Dermis blood vessel endothelial cell (primary cell): ENCODE measurements at regions not wholly inside any gene's neighbourhood (a gene's known extent, or its start where the extent isn't known, plus 50 kb on each side); places are given as distances from the start of the nearest gene placed in this dataset.
"Not testable (repeated sequence)": the region's sequence is repeated elsewhere in the genome, so short reads cannot be mapped to it uniquely, and the experiment has no call there.

Source experiments
- DNase-seq: peaks from one replicate; pipeline ENCODE4 v3.0.0; 2010

DNA sequence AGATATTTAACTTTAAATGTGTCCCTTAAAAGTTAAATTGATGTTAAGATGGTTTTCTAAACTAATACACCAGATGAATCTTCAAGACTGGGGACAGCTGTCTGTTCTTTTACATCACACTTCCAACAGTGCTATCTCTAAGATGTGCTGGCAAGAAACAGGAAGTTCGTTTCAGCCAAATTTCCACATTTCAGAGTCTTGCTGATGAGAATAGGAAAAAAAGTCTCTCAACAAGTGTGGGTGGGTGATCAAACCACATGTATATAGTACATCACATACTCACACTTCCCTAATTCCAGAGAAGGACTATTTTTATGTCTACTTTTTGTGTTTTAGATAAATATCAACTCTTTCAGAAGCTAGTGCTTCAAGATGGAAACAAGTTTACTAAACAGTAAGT lies 1712.8 kb upstream of the TMEFF2 start:
- no peak for DNase-seq

DNA sequence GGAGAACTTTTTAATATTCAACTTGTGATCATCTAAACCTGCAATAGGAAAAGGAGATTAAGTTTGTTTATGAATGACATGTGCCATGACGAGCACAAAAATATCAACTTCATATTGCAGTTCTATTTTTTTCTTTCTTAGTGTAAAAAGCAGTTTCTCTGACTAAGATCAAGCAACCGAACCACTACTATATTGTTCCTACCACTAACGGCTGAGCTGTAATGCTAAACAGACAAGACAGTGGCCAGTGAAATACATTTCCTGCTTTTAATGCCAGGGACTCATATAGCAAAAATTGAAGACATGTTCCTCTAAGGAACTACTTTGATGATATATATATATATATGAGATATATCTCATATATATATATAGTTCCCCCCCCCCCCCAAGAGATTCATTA lies 1705.6 kb upstream of the TMEFF2 start:
- DNase-seq = no peak

DNA sequence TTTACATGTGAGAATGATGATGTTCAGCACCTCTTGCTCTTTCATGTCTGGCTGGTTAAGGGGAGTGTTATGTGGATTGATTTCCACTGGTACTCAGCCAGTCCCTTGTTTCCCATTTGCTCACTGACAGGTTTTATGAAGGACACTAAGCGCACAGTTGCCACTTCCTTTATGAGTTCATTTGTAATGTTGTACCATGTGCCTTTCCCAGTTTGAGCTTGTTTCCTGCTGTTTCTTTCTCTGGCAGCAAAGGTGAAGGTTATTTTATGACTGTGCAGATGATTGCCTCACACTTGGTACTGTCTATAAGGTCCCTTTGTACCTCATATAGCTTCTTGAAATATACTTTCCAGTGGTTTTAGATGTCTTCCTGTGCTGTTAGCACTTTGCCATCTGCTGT lies 1700.5 kb upstream of the TMEFF2 start:
- peak; percentile 6 for DNase-seq

DNA sequence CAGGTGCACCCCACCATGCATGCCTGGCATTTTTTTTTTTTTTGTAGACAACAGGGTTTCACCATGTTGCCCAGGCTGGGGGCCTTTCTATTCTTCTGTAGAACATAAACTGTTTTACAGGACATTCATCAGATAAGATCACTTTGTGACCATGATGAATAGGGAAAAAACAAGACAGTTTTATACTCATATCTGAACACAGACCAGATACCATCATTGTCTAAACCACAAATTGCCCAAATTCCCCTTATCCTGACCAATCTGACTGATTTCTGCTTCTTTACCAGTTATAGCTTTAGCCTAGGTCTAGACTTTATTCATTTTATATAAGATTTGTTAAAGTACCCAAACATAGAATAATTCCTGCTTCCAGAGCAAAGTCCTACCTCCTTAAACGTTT lies 1699.3 kb upstream of the TMEFF2 start:
- DNase-seq = no peak

DNA sequence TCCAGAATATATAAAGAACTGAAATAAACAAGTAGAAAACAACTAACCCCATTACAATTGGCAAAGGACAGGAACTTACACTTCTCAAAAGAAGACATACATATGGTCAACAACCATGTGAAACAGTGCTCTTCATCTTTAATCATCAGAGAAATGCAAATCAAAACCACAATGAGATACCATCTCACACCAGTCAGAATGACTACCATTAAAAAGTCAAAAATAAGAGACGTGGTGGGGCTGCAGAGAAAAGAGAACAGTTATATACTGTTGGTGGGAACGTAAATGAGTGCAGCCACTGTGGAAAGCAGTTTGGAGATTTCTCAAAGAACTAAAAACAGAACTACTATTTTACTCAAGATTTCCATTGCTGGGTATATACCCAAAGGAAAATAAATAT lies 1696.3 kb upstream of the TMEFF2 start:
- DNase-seq = no peak

DNA sequence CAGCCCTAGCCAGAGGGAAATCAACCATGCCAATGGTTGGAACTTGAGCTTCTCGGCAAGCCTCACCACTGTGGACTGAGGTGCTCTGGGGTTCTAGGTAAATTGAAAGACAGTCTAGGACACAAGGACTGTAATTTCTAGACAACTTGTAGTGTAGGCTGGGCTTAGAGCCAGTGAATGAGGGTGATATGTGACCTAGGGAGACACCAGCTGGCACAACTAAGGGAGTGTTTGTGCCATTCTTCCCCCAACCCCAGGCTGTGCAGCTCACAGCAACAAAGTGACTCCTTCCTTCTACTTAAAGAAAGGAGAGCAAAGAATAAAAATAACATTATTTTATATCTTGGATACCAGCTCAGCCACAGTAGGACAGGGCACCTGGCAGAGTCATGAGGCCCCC lies 1690.7 kb upstream of the TMEFF2 start:
- DNase-seq = peak; percentile 12

DNA sequence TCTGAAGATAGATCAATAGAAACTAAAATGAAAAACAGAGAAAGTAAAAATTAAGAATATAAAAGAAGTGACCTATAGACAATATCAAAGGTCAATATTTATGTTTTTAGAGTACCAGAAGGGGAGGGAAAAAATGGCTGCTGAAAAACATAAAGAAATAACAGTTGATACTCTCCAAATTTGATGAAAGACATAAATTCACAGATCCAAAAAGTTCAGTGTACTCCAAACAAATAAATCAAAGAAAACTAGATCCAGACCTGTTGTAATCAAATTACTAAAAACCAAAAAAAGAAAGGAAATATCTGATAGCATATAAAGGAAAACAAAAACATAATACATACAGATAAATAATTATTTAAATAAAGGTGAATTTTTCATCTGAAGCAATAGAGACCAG lies 1689.1 kb upstream of the TMEFF2 start:
- no peak for DNase-seq

DNA sequence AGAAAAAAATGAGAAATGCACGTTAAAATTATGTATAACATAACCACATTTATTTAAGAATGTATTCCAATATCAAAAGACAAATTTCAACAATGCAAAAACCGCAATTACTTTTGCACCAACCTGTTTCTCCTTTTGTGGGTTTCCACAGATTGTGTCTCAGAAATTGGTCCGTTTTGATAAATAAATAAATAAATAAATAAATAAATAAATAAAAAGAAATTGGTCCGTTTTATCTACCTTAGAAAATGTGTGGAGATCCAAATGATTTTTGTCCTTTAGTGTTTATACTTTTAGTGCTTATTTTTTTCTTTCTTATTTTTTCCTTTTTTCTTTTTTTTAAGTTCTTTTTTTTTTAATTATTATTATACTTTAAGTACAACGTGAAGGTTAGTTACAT lies 1682.2 kb upstream of the TMEFF2 start:
- DNase-seq = no peak

DNA sequence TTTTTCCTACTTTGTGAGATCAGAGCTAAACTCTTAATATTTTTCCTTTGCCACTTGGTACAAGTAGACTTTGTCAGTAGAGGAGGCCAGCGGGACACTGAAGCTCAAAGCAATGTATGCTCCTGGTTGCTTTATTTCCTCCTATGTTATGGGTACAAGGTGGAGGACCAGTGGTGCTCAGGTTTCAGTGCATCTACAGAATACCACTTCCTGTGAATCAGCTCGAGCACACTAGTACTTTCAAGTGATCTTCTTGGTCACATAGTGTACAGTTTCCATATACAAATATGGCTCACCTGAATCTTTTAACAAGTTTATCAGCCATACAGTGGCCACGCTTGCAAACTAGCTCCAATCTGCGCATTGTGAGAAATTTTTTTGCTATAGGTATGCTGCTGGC lies 1674.8 kb upstream of the TMEFF2 start:
- no peak for DNase-seq

DNA sequence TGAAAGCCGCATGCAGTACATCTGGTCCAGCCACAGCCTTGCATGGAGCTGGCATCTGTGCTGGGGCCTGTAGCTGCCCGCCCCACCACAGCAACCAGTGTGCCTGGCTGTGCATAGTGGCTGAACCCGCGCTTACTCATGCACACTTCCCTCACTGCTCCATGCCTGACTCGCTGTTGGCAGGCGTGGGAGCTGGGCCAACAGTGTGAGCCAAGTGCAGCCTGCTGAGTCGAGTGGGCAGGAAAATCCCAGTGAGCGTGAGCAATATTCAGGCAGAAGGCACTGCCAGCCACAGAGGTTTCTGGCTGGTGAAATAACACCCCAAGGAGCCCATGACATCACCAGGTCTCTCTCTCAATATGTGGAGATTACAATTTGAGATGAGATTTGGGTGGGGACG lies 1674.1 kb upstream of the TMEFF2 start:
- DNase-seq = no peak

DNA sequence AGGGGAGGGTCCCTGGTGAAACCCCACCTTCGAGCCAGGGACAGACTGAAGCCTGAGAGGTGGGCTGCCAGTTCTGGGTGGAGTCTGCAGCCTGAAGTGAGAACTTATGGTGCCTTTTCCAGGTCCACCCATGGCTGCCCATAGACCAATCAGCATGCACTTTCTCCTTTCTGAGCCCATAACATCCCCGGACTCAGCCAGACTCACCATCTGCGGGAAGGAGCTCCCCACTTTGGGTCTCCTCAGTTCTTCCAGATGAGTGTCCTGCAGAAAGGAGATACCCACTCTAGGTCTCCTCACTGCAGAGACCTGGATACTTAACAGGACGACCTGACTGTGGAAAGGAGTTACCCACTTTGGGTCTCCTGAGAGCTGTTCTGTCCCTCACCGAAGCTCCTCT lies 1673.4 kb upstream of the TMEFF2 start:
- DNase-seq = no peak

DNA sequence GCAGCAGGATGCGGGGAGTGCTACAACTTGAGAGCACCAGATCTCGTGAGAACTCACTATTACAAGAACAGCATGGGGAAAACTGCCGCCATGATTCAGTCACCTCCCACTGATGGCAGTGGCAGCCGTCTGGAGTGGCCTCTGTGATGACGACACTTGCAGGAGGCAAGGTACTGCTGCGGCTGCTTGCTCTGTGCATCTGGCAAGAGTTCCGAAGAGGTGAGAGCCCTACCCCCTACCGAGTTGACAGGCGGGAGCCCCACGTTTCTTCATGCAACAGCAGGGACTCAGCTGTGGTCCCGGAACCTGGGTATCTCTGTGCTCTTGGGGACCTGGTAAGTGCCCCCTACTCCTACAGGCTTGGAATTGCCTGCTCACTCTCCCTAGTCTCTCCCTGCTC lies 1672.7 kb upstream of the TMEFF2 start:
- DNase-seq = no peak

DNA sequence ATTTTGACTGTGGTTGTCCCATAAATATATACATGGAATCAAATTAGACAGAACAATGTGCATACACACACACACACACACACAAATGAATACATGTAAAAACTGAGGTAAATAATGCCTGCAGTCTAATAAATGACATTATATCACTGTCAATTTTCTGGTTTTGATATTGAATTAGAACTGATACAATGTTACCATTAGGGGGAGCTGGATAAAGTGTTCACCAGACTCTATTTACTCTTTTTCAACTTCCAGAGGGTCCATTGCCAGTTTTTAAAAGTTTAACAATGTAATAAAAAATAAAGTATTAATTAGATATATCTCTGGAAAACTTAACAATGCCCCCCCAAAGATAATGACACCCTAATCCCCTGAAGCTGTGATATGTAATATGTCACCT lies 1666.8 kb upstream of the TMEFF2 start:
- DNase-seq = no peak

DNA sequence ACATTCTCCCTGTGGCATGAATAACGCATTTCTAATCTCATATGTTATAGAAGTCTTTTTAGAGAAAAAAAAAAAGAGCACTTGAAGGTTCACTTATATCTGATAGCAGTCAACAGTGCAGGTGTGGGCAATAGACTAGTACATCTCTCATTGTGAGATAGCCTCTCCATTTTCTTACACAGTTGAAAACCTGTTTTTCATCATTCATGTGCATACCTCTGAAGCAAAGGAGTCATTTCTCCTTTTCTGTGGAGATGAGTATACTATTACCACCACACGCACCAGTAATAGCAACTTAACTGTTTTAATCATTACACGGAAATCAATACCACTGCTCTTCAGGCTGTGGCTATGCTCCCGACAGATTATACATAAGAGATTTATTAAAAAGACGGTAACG lies 1653.3 kb upstream of the TMEFF2 start:
- DNase-seq = no peak

DNA sequence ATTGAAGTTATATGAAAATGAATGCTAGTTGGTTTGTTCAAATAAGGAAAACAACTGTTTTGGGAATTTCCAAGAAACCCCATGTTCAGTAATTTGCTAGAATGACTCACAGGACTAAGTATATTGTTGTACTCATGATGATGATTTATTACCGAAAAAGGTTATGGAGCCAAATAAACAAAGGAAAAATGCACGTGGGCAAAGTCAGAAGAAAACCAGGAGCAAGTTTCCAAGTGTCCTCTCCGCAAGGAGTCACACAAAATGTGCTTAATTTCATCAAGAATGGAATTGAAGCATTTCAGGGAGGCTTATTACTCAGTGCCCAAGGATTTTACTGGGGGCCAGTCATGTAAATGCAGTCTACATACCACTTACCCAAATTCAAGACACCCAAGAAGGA lies 1652.4 kb upstream of the TMEFF2 start:
- peak; percentile 72 for DNase-seq

DNA sequence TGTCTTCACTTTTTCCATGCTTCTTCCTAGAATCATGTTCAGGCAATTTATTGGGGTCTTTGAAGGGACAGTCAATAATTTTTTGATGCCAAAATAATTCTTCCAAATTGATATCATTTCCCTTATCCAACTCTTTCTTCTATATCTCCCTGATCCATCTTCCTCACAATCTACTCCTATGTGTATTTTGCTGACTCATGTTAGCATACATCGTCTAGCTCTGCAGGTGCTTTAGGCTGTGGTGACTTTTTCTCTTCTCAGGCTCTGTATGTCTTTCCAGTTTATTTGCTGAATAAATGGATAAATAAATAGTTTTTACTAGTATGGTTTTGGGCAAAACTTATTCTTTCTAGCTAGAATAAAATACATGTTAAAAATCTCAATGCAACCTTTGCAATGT lies 1650.9 kb upstream of the TMEFF2 start:
- DNase-seq = no peak

DNA sequence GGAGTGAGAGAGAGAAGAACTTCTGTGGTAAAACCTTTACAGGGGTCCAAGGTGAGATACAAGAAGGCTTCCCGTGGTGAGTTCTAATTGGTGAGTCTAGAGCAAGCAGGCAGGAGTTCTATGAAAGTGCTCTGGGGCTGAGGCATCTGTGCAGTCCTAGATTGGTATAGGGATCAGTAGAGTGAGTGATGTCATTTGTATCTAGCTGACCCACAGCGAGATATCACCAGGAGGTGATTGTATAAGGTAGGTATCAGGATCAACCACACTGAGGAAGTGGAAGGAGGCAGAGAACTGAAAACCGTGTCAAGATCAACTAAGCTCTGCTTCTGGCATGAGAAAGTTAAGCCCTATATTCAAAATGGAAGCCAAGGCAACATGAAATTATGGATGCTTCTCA lies 1648.9 kb upstream of the TMEFF2 start:
- DNase-seq = no peak

DNA sequence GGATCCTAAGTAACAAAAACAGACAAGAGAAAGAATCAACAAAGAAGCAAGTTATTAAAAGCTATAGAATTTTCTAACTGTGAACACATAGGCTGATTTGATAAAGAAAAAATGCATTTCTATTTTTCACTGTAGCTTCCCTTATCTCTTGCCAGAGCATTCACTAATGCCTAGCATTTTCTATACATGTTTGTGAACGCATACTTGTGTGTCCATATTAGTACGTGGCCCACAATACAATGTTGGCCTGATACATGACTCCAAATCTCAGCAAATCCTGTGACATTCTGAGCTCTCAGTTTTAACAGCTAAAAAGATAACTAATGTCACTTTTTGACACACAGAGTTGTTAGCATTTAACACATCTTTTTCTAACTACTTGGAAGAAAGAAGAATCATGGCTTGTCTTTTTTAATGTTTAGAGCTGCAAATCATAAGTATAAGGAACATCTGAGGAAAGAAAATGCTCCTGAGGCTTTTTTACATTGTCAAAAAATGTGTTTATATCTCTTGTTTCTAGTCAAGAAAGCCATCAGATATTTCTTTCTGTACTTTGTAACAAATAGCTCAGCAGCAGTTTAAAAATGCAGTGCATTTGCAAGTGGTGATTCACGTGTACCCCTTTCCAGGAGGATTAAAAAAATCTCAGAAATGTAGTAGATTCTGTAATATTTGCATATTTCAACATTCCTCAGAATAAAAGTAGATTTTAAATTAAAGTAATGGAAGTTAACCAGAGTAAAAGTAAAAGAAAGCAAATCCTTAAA lies 1646.8 kb upstream of the TMEFF2 start:
- DNase-seq = no peak

DNA sequence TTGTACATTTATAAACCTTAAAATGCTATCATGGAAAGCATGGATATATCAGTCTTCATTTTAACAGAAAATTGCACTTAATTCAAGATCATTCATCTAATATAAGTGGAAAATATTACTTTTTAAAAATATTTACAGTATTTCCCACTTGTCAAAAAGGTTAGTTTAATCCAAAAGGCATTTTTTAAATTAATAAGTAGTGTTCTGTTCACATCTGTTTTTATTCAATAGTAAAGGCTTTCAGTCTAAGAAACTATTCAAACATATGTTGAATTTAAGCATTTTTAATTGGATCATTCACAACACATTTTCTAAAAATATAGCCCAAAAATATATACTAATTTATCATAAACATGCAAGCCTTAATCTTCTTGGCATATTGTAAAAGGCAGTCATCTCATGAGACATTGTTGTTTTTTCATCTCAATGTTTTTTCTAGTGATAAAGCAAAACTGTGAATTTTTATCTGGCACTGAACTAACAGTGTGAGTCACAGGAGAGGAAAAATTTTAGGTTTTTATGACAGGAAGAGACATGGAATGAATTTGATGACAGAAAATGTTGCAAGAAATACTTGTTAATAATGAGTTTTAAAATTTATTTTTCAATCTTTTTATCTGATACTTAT lies 1642.5 kb upstream of the TMEFF2 start:
- DNase-seq = peak; percentile 47

DNA sequence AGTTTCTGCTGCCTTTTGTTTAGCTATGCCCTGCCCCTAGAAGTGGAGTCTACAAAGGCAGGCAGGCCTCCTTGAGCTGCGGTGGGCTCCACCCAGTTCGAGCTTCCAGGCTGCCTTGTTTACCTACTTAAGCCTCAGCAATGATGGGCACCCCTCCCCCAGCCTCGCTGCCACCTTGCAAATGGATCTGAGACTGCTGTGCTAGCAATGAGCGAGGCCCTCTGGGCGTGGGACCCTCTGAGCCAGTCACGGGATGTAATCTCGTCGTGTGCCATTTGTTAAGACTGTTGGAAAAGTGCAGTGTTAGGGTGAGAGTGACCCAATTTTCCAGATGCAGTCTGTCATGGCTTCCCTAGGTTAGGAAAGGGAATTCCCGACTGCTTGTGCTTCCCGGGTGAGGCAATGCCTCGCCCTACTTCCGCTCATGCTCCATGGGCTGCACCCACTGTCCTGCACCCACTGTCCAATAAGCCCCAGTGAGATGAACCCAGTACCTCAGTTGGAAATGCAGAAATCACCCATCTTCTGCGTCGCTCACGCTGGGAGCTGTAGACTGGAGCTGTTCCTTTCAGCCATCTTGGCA lies 1641.8 kb upstream of the TMEFF2 start:
- DNase-seq = not testable (repeated sequence)

DNA sequence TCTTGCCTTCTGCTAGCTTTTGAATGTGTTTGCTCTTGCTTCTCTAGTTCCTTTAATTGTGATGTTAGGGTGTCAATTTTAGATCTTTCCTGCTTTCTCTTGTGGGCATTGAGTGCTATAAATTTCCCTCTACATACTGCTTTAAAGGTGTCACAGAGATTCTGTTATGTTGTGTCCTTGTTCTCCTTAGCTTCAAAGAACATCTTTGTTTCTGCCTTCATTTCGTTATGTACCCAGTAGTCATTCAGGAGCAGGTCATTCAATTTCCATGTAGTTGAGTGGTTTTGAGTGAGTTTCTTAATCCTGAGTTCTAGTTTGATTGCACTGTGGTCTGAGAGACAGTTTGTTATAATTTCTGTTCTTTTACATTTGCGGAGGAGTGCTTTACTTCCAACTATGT lies 1639.2 kb upstream of the TMEFF2 start:
- peak; percentile 8 for DNase-seq

DNA sequence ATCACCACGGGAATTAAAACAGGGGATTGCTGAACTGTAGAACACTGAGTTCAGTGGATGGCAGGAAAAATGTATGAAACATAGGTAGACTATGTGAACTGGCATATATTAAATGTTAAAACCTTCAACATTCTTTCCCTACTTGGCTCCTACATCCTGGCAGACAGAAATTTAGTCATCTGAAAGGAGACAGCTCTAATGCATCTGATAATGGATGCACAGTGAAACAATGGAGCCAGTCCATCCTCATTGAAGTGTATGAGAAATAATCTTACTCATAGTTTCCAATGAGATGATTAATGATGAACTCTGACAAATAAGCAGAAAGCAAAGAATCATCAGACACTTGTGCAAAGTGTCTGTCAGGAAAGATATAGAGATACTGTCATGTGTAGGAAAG lies 1629.7 kb upstream of the TMEFF2 start:
- peak; percentile 58 for DNase-seq

DNA sequence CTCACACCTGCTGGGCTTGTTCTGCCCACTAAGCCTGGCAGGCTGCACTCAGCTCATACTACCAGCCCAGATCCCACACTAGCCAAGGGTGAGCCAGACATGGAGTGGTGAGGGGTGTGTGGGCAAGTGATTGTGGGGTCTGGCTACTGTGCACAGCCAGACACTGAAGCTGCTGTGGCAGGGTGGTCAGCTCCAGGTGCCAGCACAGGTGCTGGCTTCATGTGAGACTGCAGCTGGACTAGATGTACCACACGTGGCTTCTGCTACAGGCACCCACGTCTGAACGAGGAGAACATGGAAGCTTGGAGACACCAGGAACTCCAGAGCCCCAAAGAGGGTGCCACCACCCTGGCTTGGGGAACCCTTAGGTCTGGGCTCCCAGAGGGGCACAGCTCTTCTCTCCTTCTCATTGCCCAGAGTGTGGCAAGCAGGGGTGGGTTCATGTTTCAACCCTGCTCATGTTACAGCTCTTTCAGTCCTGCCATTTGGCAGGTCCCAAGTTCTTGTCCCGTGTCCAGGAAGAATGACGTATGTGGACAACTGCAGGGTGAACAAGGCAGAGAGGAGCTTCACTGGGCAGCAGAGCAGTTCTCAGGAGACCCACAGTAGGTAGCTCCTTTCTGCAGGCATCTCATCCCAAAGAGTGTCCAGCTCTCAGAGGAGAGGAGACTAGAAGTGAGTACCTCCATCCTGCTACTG lies 1624.2 kb upstream of the TMEFF2 start:
- DNase-seq = no peak

DNA sequence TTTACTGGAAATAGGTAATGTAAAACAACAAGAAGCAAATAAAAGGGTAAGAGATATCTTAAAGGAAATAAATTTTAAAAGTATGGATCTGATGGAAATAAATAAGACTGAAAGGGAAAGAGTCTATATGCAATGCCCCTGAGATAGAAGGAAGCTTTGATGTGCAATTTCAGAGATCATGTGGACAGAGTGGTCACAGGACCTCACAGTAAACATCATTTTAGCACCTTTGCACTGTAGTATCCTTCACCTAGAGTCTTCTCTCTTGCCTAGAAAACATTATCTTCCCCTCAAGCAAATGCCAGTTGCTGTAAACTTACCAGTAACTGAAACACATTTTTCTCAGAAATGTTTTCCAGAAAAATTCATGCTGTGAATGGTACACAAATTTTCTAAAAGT lies 1621.3 kb upstream of the TMEFF2 start:
- no peak for DNase-seq
